ENCODE measurements at regions not wholly inside any gene's neighbourhood (a gene's known extent, or its start where the extent isn't known, plus 50 kb on each side); places are given as distances from the start of the nearest gene placed in this dataset.

DNA sequence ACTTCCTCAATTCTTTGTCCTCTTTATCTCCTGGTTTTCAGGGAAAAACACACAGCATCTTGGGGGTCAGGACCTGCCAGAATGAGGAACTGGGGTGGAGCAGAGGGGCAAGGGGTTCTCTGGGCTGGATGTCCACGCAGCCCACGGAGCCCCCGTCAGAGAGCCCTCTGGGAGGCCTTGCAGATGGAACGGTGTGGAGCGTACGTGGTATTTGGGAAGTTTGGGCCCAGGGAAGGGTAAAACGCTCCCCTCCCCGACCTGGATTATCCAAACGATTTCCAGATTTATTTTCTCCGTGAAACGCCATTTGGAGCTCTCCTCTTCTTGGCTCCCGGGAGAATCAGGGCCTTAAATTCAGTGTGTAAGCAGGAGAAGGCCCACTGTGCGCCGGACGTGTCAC is 51.7 kb upstream of the ZNF536 start (continued):
- TF ChIP-seq IKZF1 (conservative IDR thresholded peaks at IDR 0.05): no peak
- TF ChIP-seq SIX5 (IDR thresholded peaks at IDR 0.05; ENCODE audit: low read depth, low read length, severe bottlenecking): no peak
- TF ChIP-seq HCFC1 (IDR thresholded peaks at IDR 0.05; ENCODE audit: low read length): no peak
- TF ChIP-seq, protein P1, sequence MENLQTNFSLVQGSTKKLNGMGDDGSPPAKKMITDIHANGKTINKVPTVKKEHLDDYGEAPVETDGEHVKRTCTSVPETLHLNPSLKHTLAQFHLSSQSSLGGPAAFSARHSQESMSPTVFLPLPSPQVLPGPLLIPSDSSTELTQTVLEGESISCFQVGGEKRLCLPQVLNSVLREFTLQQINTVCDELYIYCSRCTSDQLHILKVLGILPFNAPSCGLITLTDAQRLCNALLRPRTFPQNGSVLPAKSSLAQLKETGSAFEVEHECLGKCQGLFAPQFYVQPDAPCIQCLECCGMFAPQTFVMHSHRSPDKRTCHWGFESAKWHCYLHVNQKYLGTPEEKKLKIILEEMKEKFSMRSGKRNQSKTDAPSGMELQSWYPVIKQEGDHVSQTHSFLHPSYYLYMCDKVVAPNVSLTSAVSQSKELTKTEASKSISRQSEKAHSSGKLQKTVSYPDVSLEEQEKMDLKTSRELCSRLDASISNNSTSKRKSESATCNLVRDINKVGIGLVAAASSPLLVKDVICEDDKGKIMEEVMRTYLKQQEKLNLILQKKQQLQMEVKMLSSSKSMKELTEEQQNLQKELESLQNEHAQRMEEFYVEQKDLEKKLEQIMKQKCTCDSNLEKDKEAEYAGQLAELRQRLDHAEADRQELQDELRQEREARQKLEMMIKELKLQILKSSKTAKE (IDR thresholded peaks at IDR 0.05; ENCODE audit: low read depth, poor library complexity, severe bottlenecking): no peak

GRCh38 chr19:30320916-30321315 is 51.3 kb upstream of the ZNF536 start:
- TF ChIP-seq BCL11A (IDR thresholded peaks at IDR 0.05; ENCODE audit: low read depth, low read length) (no peak), ZNF274 (IDR thresholded peaks at IDR 0.05; ENCODE audit: insufficient read depth, insufficient read length) (no peak), TCF7 (IDR thresholded peaks at IDR 0.05; ENCODE audit: borderline replicate concordance) (no peak), TCF3 (IDR thresholded peaks at IDR 0.05; ENCODE audit: borderline replicate concordance, insufficient read depth, low read depth, low read length) (no peak)
- no peak overlapping the region for H3K4me3 ChIP-seq
- H3K27ac ChIP-seq (ENCODE audit: control insufficient read depth, insufficient read depth): no peak overlapping the region
- no TSS peak for BruUV-seq (replicated peaks)
- FAIRE-seq (no peak), ATAC-seq (no peak), DNase-seq (ENCODE audit: low read depth, low spot score) (no peak)
- no peaks in the 10 kb centered on the region for H3K9me3 ChIP-seq (replicated peaks; ENCODE audit: control insufficient read depth, insufficient read depth, low read length)
- H3K27me3 ChIP-seq (replicated peaks in 1 of 2; ENCODE audit: control insufficient read depth in 2 of 2, insufficient read depth in 2 of 2, low read length in 1 of 2): no peaks in the 10 kb centered on the region
- in situ Hi-C loops (cut with MboI) (no loop called here), intact Hi-C loops (cut with micrococcal nuclease; ENCODE audit: unreplicated experiment) (no loop called here)
- no peaks in the 10 kb centered on the region for H3K36me3 ChIP-seq (ENCODE audit: control insufficient read depth in 2 of 2, insufficient read depth in 2 of 2, low read length in 1 of 2)
- no peak overlapping the region for H2AFZ ChIP-seq (ENCODE audit: control insufficient read depth, low read depth, low read length)
- ChIA-PET SMC1A (ENCODE audit: uncharacterized antibody, unreplicated experiment) (no interaction called here), CTCF (interaction anchor here (0.6 kb wide), 1 partner anchor 909 kb away, joined by 3 read pairs; no protein-coding TSS in a partner anchor), RAD21 (ENCODE audit: unreplicated experiment) (no interaction called here), POLR2A (no interaction called here)
- H3K9ac ChIP-seq (ENCODE audit: control insufficient read depth, insufficient read depth, low read length): no peak overlapping the region
- H3K4me2 ChIP-seq (ENCODE audit: control insufficient read depth, insufficient read depth): no peak overlapping the region
- no peaks in the 10 kb centered on the region for H3K79me2 ChIP-seq (ENCODE audit: control insufficient read depth, insufficient read depth, low read length)
- no peaks in the 10 kb centered on the region for H4K20me1 ChIP-seq (ENCODE audit: control insufficient read depth, insufficient read depth)
- no peaks in the 10 kb centered on the region for H3K4me1 ChIP-seq (ENCODE audit: control insufficient read depth, insufficient read depth, low read length)
- WGBS (ENCODE audit: insufficient coverage, insufficient replicate concordance, low lambda C conversion rate, missing lambda C conversion rate): 56% methylated on average over 10 of the region's 11 CpGs
